ENCODE measurements at regions not wholly inside any gene's neighbourhood (a gene's known extent, or its start where the extent isn't known, plus 50 kb on each side); places are given as distances from the start of the nearest gene placed in this dataset.

- TF ChIP-seq, protein P1, sequence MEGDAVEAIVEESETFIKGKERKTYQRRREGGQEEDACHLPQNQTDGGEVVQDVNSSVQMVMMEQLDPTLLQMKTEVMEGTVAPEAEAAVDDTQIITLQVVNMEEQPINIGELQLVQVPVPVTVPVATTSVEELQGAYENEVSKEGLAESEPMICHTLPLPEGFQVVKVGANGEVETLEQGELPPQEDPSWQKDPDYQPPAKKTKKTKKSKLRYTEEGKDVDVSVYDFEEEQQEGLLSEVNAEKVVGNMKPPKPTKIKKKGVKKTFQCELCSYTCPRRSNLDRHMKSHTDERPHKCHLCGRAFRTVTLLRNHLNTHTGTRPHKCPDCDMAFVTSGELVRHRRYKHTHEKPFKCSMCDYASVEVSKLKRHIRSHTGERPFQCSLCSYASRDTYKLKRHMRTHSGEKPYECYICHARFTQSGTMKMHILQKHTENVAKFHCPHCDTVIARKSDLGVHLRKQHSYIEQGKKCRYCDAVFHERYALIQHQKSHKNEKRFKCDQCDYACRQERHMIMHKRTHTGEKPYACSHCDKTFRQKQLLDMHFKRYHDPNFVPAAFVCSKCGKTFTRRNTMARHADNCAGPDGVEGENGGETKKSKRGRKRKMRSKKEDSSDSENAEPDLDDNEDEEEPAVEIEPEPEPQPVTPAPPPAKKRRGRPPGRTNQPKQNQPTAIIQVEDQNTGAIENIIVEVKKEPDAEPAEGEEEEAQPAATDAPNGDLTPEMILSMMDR (IDR thresholded peaks at IDR 0.05; ENCODE audit: borderline replicate concordance): no peak
- no peaks in the 10 kb centered on the region for H3K9me3 ChIP-seq (replicated peaks)
- no peaks in the 10 kb centered on the region for H3K4me1 ChIP-seq
- intact Hi-C loops (cut with micrococcal nuclease): no loop called here
- no peak overlapping the region for H3K27ac ChIP-seq (replicated peaks)
- H3K27me3 ChIP-seq (ENCODE audit: low read depth): no peaks in the 10 kb centered on the region
- DNase-seq: no peak
- H3K4me3 ChIP-seq: no peak overlapping the region
- no peaks in the 10 kb centered on the region for H3K36me3 ChIP-seq
These were observed 610.4 kb upstream of the MEF2C start for GRCh38 chr5:89493414-89493813.

- no peaks in the 10 kb centered on the region for H3K27me3 ChIP-seq (ENCODE audit: low read depth)
- H3K9me3 ChIP-seq (replicated peaks): no peaks in the 10 kb centered on the region
- H3K36me3 ChIP-seq: no peaks in the 10 kb centered on the region
- H3K4me3 ChIP-seq: no peak overlapping the region
- H3K27ac ChIP-seq (replicated peaks): no peak overlapping the region
- intact Hi-C loops (cut with micrococcal nuclease): no loop called here
- TF ChIP-seq, protein P1 (IDR thresholded peaks at IDR 0.05; ENCODE audit: borderline replicate concordance): no peak
- no peak for DNase-seq
- peaks cover 4% of the 10 kb centered on the region for H3K4me1 ChIP-seq
These were observed 602.0 kb upstream of the MEF2C start for GRCh38 chr5:89484962-89485361.

GRCh38 chr5:89480406-89481007, 597.5 kb upstream of the MEF2C start:
- TF ChIP-seq, protein P1 (IDR thresholded peaks at IDR 0.05; ENCODE audit: borderline replicate concordance): no peak
- DNase-seq: no peak
- no peak overlapping the region for H3K27ac ChIP-seq (replicated peaks)
- H3K27me3 ChIP-seq (ENCODE audit: low read depth): no peaks in the 10 kb centered on the region
- peaks cover 4% of the 10 kb centered on the region for H3K4me1 ChIP-seq
- no peaks in the 10 kb centered on the region for H3K9me3 ChIP-seq (replicated peaks)
- no peaks in the 10 kb centered on the region for H3K36me3 ChIP-seq
- intact Hi-C loops (cut with micrococcal nuclease): no loop called here
- H3K4me3 ChIP-seq: no peak overlapping the region

- TF ChIP-seq, protein P1 (IDR thresholded peaks at IDR 0.05; ENCODE audit: borderline replicate concordance): no peak
- H3K4me3 ChIP-seq: no peak overlapping the region
These were observed 595.9 kb upstream of the MEF2C start for GRCh38 chr5:89478851-89479250.

DNA sequence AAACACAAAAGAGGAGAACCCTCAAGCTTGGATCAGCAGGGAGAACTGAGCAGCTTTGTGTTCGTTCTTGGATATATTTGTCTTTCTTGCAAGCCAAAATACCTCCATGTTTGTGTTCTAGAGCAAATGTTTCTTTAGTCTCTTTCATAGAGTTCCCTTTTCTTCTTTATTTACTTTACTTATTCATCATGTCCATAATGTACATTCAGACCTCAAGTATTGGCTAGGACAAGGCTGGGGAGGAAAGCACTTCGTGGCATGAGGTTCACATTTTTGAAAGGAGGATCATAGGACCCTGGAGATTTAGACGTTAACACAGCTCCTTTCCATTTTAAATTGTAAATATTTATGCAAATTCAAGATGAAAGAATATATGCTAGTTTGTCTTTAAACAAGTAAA, 590.2 kb upstream of the MEF2C start:
- Histone ChIP-seq H3K4me1 (no peaks in the 10 kb centered on the region), H3K4me3 (no peak overlapping the region), H3K9me3 (replicated peaks) (no peaks in the 10 kb centered on the region), H3K27me3 (ENCODE audit: low read depth) (no peaks in the 10 kb centered on the region), H3K36me3 (no peaks in the 10 kb centered on the region), H3K27ac (replicated peaks) (no peak overlapping the region)
- intact Hi-C loops (cut with micrococcal nuclease): no loop called here
- TF ChIP-seq, protein P1 (IDR thresholded peaks at IDR 0.05; ENCODE audit: borderline replicate concordance): no peak
- no peak for DNase-seq

More at GRCh38 chr5:89478851-89479250, 595.9 kb upstream of the MEF2C start:
- Histone ChIP-seq H3K9me3 (replicated peaks) (no peaks in the 10 kb centered on the region), H3K4me1 (peaks cover 4% of the 10 kb centered on the region), H3K27ac (replicated peaks) (no peak overlapping the region), H3K36me3 (no peaks in the 10 kb centered on the region), H3K27me3 (ENCODE audit: low read depth) (no peaks in the 10 kb centered on the region)
- no peak for DNase-seq
- intact Hi-C loops (cut with micrococcal nuclease): no loop called here

All from left ventricle myocardium inferior (tissue), 1 donor.